GM19455 (cell line): ENCODE measurements at regions not wholly inside any gene's neighbourhood (a gene's known extent, or its start where the extent isn't known, plus 50 kb on each side); places are given as distances from the start of the nearest gene placed in this dataset.
A peak's percentile ranks its signal among the peaks of the same experiment; 100 is the strongest.
"Not testable (repeated sequence)": the region's sequence is repeated elsewhere in the genome, so short reads cannot be mapped to it uniquely, and the experiment has no call there.

ENCODE experiments used
- ATAC-seq: cut with Tn5 transposase; IDR thresholded peaks from one replicate; pipeline ENCODE4 v1.9.1; 2021; ENCODE audit not compliant: unreplicated experiment

- ATAC-seq: not testable (repeated sequence)
Observed at GRCh38 chr7:142477801-142478200, 219.9 kb upstream of the PRSS58 start.

- ATAC-seq: no peak
Observed at GRCh38 chr7:142477079-142477651, 219.3 kb upstream of the PRSS58 start.

DNA sequence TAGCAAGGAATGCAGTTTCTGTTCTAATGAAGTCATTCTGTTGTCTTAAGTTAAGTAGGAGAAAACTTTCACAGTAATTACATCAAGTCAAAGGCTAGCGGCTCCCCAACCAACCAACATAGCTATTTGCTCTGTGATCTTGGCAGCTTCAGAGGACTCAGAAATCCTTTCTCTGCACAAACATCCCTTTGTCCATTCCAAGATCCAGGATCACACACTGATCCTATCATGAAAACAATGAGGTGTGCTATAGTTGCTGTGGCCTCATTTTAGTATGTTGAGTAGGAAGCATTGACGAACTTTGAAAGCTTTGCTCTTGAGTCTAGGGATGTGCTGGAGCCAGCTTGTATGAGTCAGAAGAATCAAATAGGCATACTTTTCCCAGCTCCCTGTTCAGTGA, 218.2 kb upstream of the PRSS58 start:
- ATAC-seq: no peak

- ATAC-seq: no peak
Observed at GRCh38 chr7:142471820-142472219, 214.0 kb upstream of the PRSS58 start.

- ATAC-seq: no peak
Observed at GRCh38 chr7:142470544-142470830, 212.6 kb upstream of the PRSS58 start.

GRCh38 chr7:142469696-142470543, 212.1 kb upstream of the PRSS58 start:
- ATAC-seq: no peak

GRCh38 chr7:142468871-142469665, 211.2 kb upstream of the PRSS58 start:
- no peak for ATAC-seq

DNA sequence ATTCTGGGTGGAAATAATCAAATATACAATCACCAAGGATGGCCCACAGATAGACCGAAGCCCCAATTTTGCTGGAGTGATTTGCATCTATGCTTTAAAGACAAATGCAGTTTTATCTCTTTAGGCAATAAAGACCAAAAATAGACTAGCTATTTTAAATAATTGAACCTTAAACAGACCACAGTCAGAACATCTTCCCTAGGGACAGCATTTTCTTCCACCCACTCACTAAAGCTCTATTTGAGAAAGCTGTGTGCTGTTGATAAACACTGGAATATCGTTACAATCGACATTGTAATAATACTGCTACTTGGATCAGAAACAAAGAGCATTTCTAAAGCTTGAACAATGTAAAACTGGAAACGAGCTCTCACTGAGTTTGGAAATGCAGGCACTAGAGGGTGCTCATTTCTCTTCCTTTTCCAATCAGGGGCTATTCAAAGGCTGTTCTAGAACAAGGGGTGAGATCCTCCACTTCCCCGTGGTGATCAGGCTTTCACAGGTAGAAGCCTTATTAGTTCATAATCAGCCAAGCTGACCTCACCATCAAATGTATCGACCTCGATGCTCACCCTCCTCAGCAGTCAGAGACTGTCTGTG, 209.3 kb upstream of the PRSS58 start:
- not testable (repeated sequence) for ATAC-seq

DNA sequence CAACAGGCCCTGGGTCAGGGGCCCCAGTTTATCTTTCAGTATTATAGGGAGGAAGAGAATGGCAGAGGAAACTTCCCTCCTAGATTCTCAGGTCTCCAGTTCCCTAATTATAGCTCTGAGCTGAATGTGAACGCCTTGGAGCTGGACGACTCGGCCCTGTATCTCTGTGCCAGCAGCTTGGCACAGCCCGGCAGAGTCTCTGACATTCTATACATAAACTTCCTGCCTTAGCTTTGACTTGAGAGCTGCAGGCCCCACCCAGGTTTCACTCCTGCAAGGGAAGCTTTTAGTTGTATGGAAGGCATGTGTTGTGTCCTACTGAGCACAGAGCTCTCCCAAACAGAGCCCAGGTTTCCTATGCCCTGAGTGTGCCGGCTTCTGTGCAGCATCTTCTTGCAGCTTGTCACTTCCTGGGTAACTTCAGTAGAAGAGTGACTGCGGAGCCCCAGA, 205.6 kb upstream of the PRSS58 start:
- peak; percentile 59 for ATAC-seq

GRCh38 chr7:142461437-142461836, 203.6 kb upstream of the PRSS58 start:
- ATAC-seq: no peak

DNA sequence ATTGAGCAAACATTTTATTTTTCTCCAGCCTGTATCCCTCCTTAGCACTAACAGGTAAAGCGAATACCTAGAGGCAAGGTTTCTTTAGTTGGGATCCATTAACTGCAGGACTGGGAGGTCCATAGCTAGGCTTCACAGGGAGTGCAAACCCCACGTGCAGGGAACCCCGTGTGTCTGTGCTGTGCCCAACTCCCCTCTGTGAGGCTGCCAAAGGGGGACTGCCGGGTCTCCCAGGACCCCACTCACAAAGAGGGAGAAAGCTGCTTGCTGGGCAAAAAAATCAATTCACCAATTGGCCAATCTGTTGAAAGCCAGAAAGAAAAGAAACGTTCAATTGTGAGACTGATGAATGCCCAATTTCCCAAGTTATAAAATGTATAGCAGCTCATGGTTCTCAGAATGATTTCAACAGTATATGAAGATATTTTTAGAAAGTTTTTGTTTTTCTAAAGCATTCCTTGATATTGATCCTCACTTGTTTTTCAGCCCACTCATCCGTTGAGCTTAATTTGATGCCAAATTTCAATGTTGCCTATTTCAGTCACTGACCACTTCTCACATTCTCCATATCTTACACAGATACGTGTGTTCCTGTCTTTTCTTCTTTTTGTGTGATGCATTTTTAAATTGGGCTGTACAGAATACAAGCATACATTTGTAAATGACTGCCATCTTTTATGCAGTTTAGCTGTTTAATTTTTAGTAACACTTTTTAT, 202.7 kb upstream of the PRSS58 start:
- no peak for ATAC-seq

GRCh38 chr7:142459551-142459963, 201.7 kb upstream of the PRSS58 start:
- ATAC-seq: peak; percentile 71

- no peak for ATAC-seq
Observed at GRCh38 chr7:142457146-142457703, 199.4 kb upstream of the PRSS58 start.

DNA sequence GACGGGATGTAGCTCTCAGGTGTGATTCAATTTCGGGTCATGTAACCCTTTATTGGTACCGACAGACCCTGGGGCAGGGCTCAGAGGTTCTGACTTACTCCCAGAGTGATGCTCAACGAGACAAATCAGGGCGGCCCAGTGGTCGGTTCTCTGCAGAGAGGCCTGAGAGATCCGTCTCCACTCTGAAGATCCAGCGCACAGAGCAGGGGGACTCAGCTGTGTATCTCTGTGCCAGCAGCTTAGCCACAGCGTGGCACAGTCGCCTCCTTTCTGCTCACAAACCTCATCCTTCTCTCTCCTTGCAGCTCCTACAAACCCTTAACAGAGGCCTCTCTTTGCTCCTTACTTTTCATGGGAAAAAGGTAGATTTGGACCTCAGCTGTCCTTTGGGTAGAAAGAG, 197.5 kb upstream of the PRSS58 start:
- ATAC-seq: no peak

GRCh38 chr7:142454862-142455261, 197.0 kb upstream of the PRSS58 start:
- no peak for ATAC-seq

GRCh38 chr7:142452791-142453190, 194.9 kb upstream of the PRSS58 start:
- ATAC-seq: no peak

GRCh38 chr7:142451817-142452216, 194.0 kb upstream of the PRSS58 start:
- no peak for ATAC-seq

GRCh38 chr7:142451296-142451695, 193.4 kb upstream of the PRSS58 start:
- ATAC-seq: no peak

- ATAC-seq: no peak
Observed at GRCh38 chr7:142450695-142451094, 192.8 kb upstream of the PRSS58 start.

DNA sequence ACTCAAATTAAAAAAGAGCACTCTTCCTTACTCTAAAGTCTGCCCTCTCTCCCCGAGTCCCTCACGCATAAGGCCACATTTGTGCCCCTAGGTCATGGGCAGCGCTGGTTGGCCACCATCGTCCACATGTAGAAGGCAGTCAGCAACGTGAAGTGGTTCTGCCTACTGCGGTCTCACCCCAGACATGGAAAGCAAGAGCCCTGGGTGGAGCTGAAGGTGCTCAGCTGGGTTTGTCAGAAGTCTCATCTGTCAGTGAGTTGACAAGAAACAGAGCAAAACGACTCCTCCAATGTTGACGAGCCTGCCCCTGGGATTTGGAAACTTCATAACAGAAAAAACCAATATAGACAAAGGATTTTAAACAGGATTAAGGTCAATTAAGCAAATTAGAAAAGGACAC, 192.3 kb upstream of the PRSS58 start:
- no peak for ATAC-seq

DNA sequence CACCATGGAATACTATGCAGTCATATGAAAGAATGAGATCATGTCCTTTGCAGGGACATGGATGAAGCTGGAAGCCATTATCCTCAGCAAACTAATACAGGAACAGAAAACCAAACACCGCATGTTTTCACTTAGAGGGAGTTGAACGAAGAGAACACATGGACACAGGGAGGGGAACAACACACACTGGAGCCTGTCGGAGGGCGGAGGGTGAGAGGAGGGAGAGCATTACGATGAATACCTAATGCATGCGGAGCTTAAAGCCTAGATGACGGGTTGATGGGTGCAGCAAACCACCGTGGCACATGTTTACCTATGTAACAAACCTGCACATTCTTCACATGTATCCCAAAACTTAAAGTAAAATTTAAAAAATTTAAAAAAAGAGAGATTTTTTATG, 191.0 kb upstream of the PRSS58 start:
- not testable (repeated sequence) for ATAC-seq
